ENCODE measurements at regions not wholly inside any gene's neighbourhood (a gene's known extent, or its start where the extent isn't known, plus 50 kb on each side); places are given as distances from the start of the nearest gene placed in this dataset.

DNA sequence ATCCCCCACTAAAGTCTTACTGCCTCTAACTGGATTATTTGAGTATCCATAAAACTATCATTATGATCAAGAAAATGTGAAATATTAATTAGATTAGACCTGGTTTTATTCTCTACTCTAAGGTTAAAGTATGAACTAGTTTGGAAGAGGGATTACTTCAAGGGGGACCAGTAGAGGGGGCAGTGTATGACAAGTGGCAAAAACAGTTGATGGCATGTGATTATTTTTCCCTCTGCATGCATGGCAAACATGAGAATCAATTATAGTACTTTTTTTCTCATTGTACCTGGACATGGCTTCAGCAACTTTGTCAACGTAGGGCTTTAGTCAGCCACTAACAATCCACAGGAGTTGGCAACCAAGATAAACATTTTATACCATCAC is 145.0 kb upstream of the SLC38A2 start (continued):
- TF ChIP-seq, protein P1, sequence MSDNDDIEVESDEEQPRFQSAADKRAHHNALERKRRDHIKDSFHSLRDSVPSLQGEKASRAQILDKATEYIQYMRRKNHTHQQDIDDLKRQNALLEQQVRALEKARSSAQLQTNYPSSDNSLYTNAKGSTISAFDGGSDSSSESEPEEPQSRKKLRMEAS (IDR thresholded peaks at IDR 0.05; ENCODE audit: low read depth) = no peak
- TF ChIP-seq NFIC (IDR thresholded peaks at IDR 0.05; ENCODE audit: borderline replicate concordance) = no peak

- ChIA-PET CTCF (interaction anchor here (1.4 to 1.6 kb wide), 2 partner anchors 9 to 11 kb away, joined by 3 to 8 read pairs; no protein-coding TSS in a partner anchor), POLR2A (no interaction called here)
- Histone ChIP-seq H3K79me2 (ENCODE audit: insufficient read depth) (peaks cover 8% of the 10 kb centered on the region; the same call in 1 of the 2 replicates), H3K9ac (no peak overlapping the region), H3K36me3 (replicated peaks in 1 of 2; ENCODE audit: control insufficient read depth in 1 of 2, insufficient read depth in 2 of 2, low read length in 1 of 2) (peaks cover 0 to 22% of the 10 kb centered on the region in 2 experiments), H3K9me3 (peaks cover 6% of the 10 kb centered on the region; the same call in 1 of the 2 replicates), H3F3A (replicated peaks; ENCODE audit: insufficient read depth) (no peaks in the 10 kb centered on the region), H3K4me1 (ENCODE audit: control insufficient read depth in 1 of 2, insufficient read depth in 2 of 2, low read depth in 1 of 2, low read length in 1 of 2) (peaks cover 0 to 4% of the 10 kb centered on the region in 2 experiments; a peak in 3 of 4 replicates), H3K27ac (ENCODE audit: low read depth in 2 of 2, low read length in 1 of 2) (no peak overlapping the region), H2AFZ (ENCODE audit: low read depth) (no peak overlapping the region), H3K4me3 (ENCODE audit: low read depth in 2 of 2, low read length in 1 of 2) (no peak overlapping the region), H3K4me2 (no peak overlapping the region), H3K27me3 (ENCODE audit: insufficient read depth) (no peaks in the 10 kb centered on the region), H3K9me2 (no peaks in the 10 kb centered on the region), H4K20me1 (ENCODE audit: insufficient read depth) (no peaks in the 10 kb centered on the region)
- WGBS (ENCODE audit: low lambda C conversion rate) = 91% methylated on average over 6 of the region's 6 CpGs
- no peak for DNase-seq
- TF ChIP-seq SIN3A (IDR thresholded peaks at IDR 0.05; ENCODE audit: borderline replicate concordance, low read depth, low read length) (no peak), TCF12 (IDR thresholded peaks at IDR 0.05) (no peak), TEAD4 (IDR thresholded peaks at IDR 0.05; ENCODE audit: borderline replicate concordance, insufficient read depth) (no peak), POLR2AphosphoS5 (IDR thresholded peaks at IDR 0.05; ENCODE audit: low read depth, low read length) (no peak), GATA2 (CRISPR knock-in tag; IDR thresholded peaks at IDR 0.05) (no peak), ELF1 (IDR thresholded peaks at IDR 0.05) (no peak)
These were observed 144.5 kb upstream of the SLC38A2 start for GRCh38 chr12:46516933-46517578.

DNA sequence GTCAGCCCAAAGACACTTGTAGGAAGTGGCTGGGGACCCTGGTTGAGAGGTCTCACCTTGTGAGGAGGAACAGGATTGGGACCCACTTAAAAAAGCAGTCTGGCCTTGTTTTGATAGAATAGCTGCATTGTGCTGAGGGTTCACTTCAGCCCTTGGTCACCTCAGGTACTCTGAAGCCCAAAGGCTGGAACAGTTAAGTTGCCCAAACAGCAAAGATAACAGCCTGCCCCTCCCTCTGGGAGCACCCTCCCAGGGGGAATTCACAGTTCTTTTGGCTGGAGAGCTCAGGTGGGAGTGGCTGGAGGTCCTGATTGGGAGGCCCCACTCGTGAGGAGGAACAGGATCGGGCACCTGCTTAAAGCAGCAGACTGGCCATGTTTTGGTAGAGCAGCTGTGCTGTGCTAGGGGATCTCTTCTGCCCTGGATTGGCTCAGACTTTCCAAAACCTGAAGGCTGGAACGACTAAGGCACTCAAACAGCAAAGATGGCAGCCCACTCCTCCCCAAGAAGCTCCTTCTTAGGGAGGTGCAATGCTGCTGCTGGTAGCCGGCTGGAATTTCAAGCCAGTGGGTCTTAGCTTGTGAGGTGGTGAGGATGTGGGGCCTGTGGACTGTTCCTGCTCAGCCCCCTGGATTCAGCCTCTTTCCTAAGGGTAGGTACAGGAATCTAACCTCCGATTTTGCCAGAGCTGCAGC is 143.8 kb upstream of the SLC38A2 start:
- Histone ChIP-seq H3K9ac (no peak overlapping the region), H3K9me3 (peaks cover 6% of the 10 kb centered on the region; the same call in 1 of the 2 replicates), H3K9me2 (no peaks in the 10 kb centered on the region), H3K4me1 (ENCODE audit: control insufficient read depth in 1 of 2, insufficient read depth in 2 of 2, low read depth in 1 of 2, low read length in 1 of 2) (no peaks in the 10 kb centered on the region; a peak in 2 of 4 replicates), H4K20me1 (ENCODE audit: insufficient read depth) (no peaks in the 10 kb centered on the region), H2AFZ (ENCODE audit: low read depth) (no peak overlapping the region), H3F3A (replicated peaks; ENCODE audit: insufficient read depth) (no peaks in the 10 kb centered on the region), H3K4me2 (no peak overlapping the region), H3K27ac (ENCODE audit: low read depth in 2 of 2, low read length in 1 of 2) (no peak overlapping the region), H3K4me3 (ENCODE audit: low read depth in 2 of 2, low read length in 1 of 2) (no peak overlapping the region), H3K36me3 (replicated peaks in 1 of 2; ENCODE audit: control insufficient read depth in 1 of 2, insufficient read depth in 2 of 2, low read length in 1 of 2) (peaks cover 0 to 22% of the 10 kb centered on the region in 2 experiments), H3K27me3 (ENCODE audit: insufficient read depth) (no peaks in the 10 kb centered on the region), H3K79me2 (ENCODE audit: insufficient read depth) (0 out of 2 replicates have a peak, but pooled peaks cover 2% of the 10 kb centered on the region)
- no peak for DNase-seq
- ChIA-PET POLR2A (no interaction called here), CTCF (interaction anchor here (1.4 to 1.6 kb wide), 2 partner anchors 9 to 12 kb away, joined by 3 to 8 read pairs; no protein-coding TSS in a partner anchor)
- WGBS (ENCODE audit: low lambda C conversion rate) = 64% methylated on average over 3 of the region's 5 CpGs
- TF ChIP-seq NFIC (IDR thresholded peaks at IDR 0.05; ENCODE audit: borderline replicate concordance) = no peak
- TF ChIP-seq MXI1 (IDR thresholded peaks at IDR 0.05; ENCODE audit: low read depth, low read length) = no peak
- no peak for TF ChIP-seq USF2 (IDR thresholded peaks at IDR 0.05; ENCODE audit: borderline replicate concordance, low read depth, low read length)
- TF ChIP-seq PBX3 (IDR thresholded peaks at IDR 0.05) = no peak
- no peak for TF ChIP-seq CHD2 (IDR thresholded peaks at IDR 0.05; ENCODE audit: low read length, partially characterized antibody)
- TF ChIP-seq NRF1 (IDR thresholded peaks at IDR 0.05; ENCODE audit: low read depth, low read length) = no peak
- TF ChIP-seq, protein P2, sequence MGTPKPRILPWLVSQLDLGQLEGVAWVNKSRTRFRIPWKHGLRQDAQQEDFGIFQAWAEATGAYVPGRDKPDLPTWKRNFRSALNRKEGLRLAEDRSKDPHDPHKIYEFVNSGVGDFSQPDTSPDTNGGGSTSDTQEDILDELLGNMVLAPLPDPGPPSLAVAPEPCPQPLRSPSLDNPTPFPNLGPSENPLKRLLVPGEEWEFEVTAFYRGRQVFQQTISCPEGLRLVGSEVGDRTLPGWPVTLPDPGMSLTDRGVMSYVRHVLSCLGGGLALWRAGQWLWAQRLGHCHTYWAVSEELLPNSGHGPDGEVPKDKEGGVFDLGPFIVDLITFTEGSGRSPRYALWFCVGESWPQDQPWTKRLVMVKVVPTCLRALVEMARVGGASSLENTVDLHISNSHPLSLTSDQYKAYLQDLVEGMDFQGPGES (IDR thresholded peaks at IDR 0.05; ENCODE audit: low read depth, low read length) = no peak
- TF ChIP-seq RAD21 (IDR thresholded peaks at IDR 0.05; ENCODE audit: low read length) = no peak
- no peak for TF ChIP-seq USF1 (IDR thresholded peaks at IDR 0.05; ENCODE audit: borderline replicate concordance, low read depth)
- TF ChIP-seq TEAD4 (IDR thresholded peaks at IDR 0.05; ENCODE audit: borderline replicate concordance, insufficient read depth) = no peak
- TF ChIP-seq, protein P3, sequence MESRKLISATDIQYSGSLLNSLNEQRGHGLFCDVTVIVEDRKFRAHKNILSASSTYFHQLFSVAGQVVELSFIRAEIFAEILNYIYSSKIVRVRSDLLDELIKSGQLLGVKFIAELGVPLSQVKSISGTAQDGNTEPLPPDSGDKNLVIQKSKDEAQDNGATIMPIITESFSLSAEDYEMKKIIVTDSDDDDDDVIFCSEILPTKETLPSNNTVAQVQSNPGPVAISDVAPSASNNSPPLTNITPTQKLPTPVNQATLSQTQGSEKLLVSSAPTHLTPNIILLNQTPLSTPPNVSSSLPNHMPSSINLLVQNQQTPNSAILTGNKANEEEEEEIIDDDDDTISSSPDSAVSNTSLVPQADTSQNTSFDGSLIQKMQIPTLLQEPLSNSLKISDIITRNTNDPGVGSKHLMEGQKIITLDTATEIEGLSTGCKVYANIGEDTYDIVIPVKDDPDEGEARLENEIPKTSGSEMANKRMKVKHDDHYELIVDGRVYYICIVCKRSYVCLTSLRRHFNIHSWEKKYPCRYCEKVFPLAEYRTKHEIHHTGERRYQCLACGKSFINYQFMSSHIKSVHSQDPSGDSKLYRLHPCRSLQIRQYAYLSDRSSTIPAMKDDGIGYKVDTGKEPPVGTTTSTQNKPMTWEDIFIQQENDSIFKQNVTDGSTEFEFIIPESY (IDR thresholded peaks at IDR 0.05; ENCODE audit: borderline replicate concordance, low read depth) = no peak
- no peak for TF ChIP-seq GABPA (IDR thresholded peaks at IDR 0.05; ENCODE audit: low read depth)
